ENCODE measurements at regions not wholly inside any gene's neighbourhood (a gene's known extent, or its start where the extent isn't known, plus 50 kb on each side); places are given as distances from the start of the nearest gene placed in this dataset.
"Not testable (repeated sequence)": the region's sequence is repeated elsewhere in the genome, so short reads cannot be mapped to it uniquely, and the experiment has no call there.

- no peak for TF ChIP-seq POLR2A (IDR thresholded peaks at IDR 0.05)
- TF ChIP-seq CTCF (IDR thresholded peaks at IDR 0.05): no peak
- intact Hi-C loops (cut with DNase I; ENCODE audit: low total_unique reads): no loop called here
Measured at GRCh38 chr1:242813490-242814091, 289.1 kb upstream of the PLD5 start.

GRCh38 chr1:242811092-242811840 lies 286.8 kb upstream of the PLD5 start:
- H3K9me3 ChIP-seq: no peaks in the 10 kb centered on the region
- H3K27ac ChIP-seq: no peak overlapping the region
- H3K27me3 ChIP-seq: no peaks in the 10 kb centered on the region
- H3K4me3 ChIP-seq: no peak overlapping the region
- no peaks in the 10 kb centered on the region for H3K36me3 ChIP-seq
- H3K4me1 ChIP-seq: no peaks in the 10 kb centered on the region
- TF ChIP-seq POLR2A (IDR thresholded peaks at IDR 0.05) (no peak), CTCF (IDR thresholded peaks at IDR 0.05) (no peak)
- intact Hi-C loops (cut with DNase I; ENCODE audit: low total_unique reads): no loop called here
- DNase-seq: no peak

More at GRCh38 chr1:242813490-242814091, 289.1 kb upstream of the PLD5 start:
- no peak overlapping the region for H3K4me3 ChIP-seq
- no peak for DNase-seq
- H3K9me3 ChIP-seq: no peaks in the 10 kb centered on the region
- H3K27me3 ChIP-seq: no peaks in the 10 kb centered on the region
- no peaks in the 10 kb centered on the region for H3K4me1 ChIP-seq
- no peak overlapping the region for H3K27ac ChIP-seq
- H3K36me3 ChIP-seq: no peaks in the 10 kb centered on the region

GRCh38 chr1:242806324-242806723 lies 281.8 kb upstream of the PLD5 start:
- no peak for DNase-seq
- intact Hi-C loops (cut with DNase I; ENCODE audit: low total_unique reads): no loop called here
- Histone ChIP-seq H3K9me3 (no peaks in the 10 kb centered on the region), H3K4me3 (no peak overlapping the region), H3K4me1 (no peaks in the 10 kb centered on the region), H3K27ac (no peak overlapping the region), H3K27me3 (no peaks in the 10 kb centered on the region), H3K36me3 (no peaks in the 10 kb centered on the region)
- TF ChIP-seq CTCF (IDR thresholded peaks at IDR 0.05): no peak
- TF ChIP-seq POLR2A (IDR thresholded peaks at IDR 0.05): no peak

- H3K9me3 ChIP-seq; H3K27ac ChIP-seq; intact Hi-C loops (cut with DNase I; ENCODE audit: low total_unique reads); H3K4me1 ChIP-seq; H3K27me3 ChIP-seq; DNase-seq; H3K36me3 ChIP-seq; H3K4me3 ChIP-seq: not testable (repeated sequence)
Measured at GRCh38 chr1:242805360-242805759, 280.9 kb upstream of the PLD5 start.

GRCh38 chr1:242802973-242803372 lies 278.5 kb upstream of the PLD5 start:
- DNase-seq: no peak
- no peaks in the 10 kb centered on the region for H3K9me3 ChIP-seq
- no peak overlapping the region for H3K27ac ChIP-seq
- intact Hi-C loops (cut with DNase I; ENCODE audit: low total_unique reads): no loop called here
- no peak overlapping the region for H3K4me3 ChIP-seq
- no peak for TF ChIP-seq POLR2A (IDR thresholded peaks at IDR 0.05)
- TF ChIP-seq CTCF (IDR thresholded peaks at IDR 0.05): no peak
- no peaks in the 10 kb centered on the region for H3K27me3 ChIP-seq
- no peaks in the 10 kb centered on the region for H3K36me3 ChIP-seq
- no peaks in the 10 kb centered on the region for H3K4me1 ChIP-seq
